ENCODE measurements at regions not wholly inside any gene's neighbourhood (a gene's known extent, or its start where the extent isn't known, plus 50 kb on each side); places are given as distances from the start of the nearest gene placed in this dataset.

DNA sequence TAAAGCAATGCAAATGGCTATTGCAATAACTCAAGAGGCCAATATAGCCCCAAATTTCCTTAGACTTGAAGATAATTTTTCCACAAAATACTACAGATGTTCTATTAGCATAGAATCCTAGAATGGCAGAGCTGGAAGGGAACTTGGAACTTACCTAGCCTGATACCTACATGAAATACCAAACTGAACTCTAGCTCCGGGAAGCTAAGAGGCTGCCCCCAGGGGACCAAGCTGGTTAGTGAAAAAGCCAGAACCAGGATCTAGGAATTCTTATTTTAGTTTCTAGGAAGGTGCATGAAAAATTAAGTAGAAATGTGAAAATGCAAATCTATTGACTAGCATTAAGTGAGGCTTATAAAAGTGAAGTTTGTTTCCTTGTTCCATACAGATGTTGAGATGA is 256.0 kb upstream of the CBLB start:
- ATAC-seq: no peak
- TF ChIP-seq SNAI2 (CRISPR knock-in tag; IDR thresholded peaks at IDR 0.05) (no peak), CSDC2 (CRISPR knock-in tag; IDR thresholded peaks at IDR 0.05) (no peak), TOX (CRISPR knock-in tag; IDR thresholded peaks at IDR 0.05; ENCODE audit: borderline replicate concordance) (no peak), ZFP3 (CRISPR knock-in tag; IDR thresholded peaks at IDR 0.05) (no peak), ZNF565 (CRISPR knock-in tag; conservative IDR thresholded peaks at IDR 0.05; ENCODE audit: low read depth) (no peak), TCF4 (CRISPR knock-in tag; IDR thresholded peaks at IDR 0.05; ENCODE audit: borderline replicate concordance) (no peak), ZFP30 (CRISPR knock-in tag; IDR thresholded peaks at IDR 0.05) (no peak), ISL1 (CRISPR knock-in tag; IDR thresholded peaks at IDR 0.05) (no peak), GLIS3 (CRISPR knock-in tag; IDR thresholded peaks at IDR 0.05) (no peak), RARB (CRISPR knock-in tag; IDR thresholded peaks at IDR 0.05) (no peak), ZC3H10 (CRISPR knock-in tag; IDR thresholded peaks at IDR 0.05) (no peak), ZNF70 (CRISPR knock-in tag; IDR thresholded peaks at IDR 0.05) (no peak), ZNF8 (CRISPR knock-in tag; IDR thresholded peaks at IDR 0.05) (no peak)
- TF ChIP-seq, protein P1, sequence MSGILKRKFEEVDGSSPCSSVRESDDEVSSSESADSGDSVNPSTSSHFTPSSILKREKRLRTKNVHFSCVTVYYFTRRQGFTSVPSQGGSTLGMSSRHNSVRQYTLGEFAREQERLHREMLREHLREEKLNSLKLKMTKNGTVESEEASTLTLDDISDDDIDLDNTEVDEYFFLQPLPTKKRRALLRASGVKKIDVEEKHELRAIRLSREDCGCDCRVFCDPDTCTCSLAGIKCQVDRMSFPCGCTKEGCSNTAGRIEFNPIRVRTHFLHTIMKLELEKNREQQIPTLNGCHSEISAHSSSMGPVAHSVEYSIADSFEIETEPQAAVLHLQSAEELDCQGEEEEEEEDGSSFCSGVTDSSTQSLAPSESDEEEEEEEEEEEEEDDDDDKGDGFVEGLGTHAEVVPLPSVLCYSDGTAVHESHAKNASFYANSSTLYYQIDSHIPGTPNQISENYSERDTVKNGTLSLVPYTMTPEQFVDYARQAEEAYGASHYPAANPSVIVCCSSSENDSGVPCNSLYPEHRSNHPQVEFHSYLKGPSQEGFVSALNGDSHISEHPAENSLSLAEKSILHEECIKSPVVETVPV (CRISPR knock-in tag; IDR thresholded peaks at IDR 0.05): no peak
- TF ChIP-seq, protein P2, sequence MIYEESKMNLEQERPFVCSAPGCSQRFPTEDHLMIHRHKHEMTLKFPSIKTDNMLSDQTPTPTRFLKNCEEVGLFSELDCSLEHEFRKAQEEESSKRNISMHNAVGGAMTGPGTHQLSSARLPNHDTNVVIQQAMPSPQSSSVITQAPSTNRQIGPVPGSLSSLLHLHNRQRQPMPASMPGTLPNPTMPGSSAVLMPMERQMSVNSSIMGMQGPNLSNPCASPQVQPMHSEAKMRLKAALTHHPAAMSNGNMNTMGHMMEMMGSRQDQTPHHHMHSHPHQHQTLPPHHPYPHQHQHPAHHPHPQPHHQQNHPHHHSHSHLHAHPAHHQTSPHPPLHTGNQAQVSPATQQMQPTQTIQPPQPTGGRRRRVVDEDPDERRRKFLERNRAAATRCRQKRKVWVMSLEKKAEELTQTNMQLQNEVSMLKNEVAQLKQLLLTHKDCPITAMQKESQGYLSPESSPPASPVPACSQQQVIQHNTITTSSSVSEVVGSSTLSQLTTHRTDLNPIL (CRISPR knock-in tag; IDR thresholded peaks at IDR 0.05; ENCODE audit: low read depth): no peak
- TF ChIP-seq, protein P3, sequence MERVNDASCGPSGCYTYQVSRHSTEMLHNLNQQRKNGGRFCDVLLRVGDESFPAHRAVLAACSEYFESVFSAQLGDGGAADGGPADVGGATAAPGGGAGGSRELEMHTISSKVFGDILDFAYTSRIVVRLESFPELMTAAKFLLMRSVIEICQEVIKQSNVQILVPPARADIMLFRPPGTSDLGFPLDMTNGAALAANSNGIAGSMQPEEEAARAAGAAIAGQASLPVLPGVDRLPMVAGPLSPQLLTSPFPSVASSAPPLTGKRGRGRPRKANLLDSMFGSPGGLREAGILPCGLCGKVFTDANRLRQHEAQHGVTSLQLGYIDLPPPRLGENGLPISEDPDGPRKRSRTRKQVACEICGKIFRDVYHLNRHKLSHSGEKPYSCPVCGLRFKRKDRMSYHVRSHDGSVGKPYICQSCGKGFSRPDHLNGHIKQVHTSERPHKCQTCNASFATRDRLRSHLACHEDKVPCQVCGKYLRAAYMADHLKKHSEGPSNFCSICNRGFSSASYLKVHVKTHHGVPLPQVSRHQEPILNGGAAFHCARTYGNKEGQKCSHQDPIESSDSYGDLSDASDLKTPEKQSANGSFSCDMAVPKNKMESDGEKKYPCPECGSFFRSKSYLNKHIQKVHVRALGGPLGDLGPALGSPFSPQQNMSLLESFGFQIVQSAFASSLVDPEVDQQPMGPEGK (CRISPR knock-in tag; IDR thresholded peaks at IDR 0.05; ENCODE audit: borderline replicate concordance): no peak
- TF ChIP-seq, protein P4, sequence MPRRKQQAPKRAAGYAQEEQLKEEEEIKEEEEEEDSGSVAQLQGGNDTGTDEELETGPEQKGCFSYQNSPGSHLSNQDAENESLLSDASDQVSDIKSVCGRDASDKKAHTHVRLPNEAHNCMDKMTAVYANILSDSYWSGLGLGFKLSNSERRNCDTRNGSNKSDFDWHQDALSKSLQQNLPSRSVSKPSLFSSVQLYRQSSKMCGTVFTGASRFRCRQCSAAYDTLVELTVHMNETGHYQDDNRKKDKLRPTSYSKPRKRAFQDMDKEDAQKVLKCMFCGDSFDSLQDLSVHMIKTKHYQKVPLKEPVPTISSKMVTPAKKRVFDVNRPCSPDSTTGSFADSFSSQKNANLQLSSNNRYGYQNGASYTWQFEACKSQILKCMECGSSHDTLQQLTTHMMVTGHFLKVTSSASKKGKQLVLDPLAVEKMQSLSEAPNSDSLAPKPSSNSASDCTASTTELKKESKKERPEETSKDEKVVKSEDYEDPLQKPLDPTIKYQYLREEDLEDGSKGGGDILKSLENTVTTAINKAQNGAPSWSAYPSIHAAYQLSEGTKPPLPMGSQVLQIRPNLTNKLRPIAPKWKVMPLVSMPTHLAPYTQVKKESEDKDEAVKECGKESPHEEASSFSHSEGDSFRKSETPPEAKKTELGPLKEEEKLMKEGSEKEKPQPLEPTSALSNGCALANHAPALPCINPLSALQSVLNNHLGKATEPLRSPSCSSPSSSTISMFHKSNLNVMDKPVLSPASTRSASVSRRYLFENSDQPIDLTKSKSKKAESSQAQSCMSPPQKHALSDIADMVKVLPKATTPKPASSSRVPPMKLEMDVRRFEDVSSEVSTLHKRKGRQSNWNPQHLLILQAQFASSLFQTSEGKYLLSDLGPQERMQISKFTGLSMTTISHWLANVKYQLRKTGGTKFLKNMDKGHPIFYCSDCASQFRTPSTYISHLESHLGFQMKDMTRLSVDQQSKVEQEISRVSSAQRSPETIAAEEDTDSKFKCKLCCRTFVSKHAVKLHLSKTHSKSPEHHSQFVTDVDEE (CRISPR knock-in tag; IDR thresholded peaks at IDR 0.05): no peak

DNA sequence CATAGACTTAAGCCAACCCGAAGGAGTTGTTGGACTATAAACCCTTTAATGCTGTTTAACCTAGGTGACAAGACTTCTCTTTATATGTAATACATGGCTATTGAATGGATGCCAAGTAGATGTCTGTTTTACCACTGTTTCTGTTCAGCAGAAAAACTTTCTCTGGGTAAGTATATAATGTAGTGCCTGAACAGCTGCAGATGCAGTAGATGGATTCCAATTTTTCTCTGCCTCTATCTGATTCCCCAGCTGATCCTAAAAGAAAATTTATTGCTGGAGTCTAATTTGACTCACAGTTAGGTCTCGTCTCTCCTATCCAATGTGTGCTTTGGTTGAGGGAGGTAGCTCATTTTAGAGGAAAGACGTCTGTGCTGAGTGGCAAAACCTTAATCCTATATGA is 256.5 kb upstream of the CBLB start:
- ATAC-seq: peak; percentile 30; the same call in 2 of the 3 replicates
- TF ChIP-seq ZNF565 (CRISPR knock-in tag; conservative IDR thresholded peaks at IDR 0.05; ENCODE audit: low read depth) (no peak), RARB (CRISPR knock-in tag; IDR thresholded peaks at IDR 0.05) (no peak), TOX (CRISPR knock-in tag; IDR thresholded peaks at IDR 0.05; ENCODE audit: borderline replicate concordance) (no peak), ZNF70 (CRISPR knock-in tag; IDR thresholded peaks at IDR 0.05) (no peak), ESRRG (CRISPR knock-in tag; IDR thresholded peaks at IDR 0.05) (no peak), ZFP3 (CRISPR knock-in tag; IDR thresholded peaks at IDR 0.05) (no peak), ZNF8 (CRISPR knock-in tag; IDR thresholded peaks at IDR 0.05) (no peak), ZFP30 (CRISPR knock-in tag; IDR thresholded peaks at IDR 0.05) (no peak), ARNTL (CRISPR knock-in tag; IDR thresholded peaks at IDR 0.05; ENCODE audit: borderline replicate concordance, low read depth) (no peak), BACH2 (CRISPR knock-in tag; IDR thresholded peaks at IDR 0.05; ENCODE audit: borderline replicate concordance) (no peak)

DNA sequence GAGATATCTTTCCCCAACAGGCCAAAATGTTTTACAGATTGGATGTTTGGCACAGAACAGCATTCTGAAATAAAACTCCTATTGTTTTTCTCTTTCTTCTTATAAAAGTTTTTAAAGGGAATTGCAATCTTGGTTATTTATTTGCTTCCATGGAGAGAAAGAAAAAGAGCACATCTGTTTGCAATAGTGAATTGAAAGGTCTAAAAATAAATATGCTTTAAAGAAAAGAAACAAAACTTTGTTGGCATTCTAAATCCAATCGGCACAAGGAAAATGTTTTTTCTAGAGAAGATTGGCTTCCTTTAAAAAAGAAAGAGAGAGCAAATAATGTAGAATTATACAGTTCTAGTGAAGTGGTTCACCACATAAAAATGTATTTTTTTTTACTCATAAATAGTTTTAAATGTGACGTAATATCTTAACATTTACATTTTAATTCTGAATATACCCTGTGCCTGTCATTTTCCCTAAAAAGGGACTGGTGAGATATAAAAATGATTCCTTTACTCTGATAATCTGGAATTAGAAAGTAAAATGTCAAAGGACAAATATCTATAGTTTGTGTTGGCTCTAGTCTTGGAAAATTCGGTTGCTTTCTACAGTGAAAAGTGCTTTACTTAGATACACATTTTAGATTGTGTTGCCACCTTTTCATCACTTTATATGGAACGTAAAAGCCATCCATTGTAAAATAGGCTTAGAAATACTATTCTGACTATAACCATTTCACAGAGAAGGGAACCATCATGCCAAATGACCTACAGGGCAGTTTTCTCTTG is 257.4 kb upstream of the CBLB start:
- ATAC-seq: peak; percentile 50; the same call in 2 of the 3 replicates
- no peak for TF ChIP-seq ZC3H10 (CRISPR knock-in tag; IDR thresholded peaks at IDR 0.05)
- TF ChIP-seq, protein P1 (CRISPR knock-in tag; IDR thresholded peaks at IDR 0.05): no peak
- TF ChIP-seq, protein P2 (CRISPR knock-in tag; IDR thresholded peaks at IDR 0.05; ENCODE audit: low read depth): no peak

All from SK-N-SH treated with all-trans-retinoic acid at 6 μM for 48 hours (cell line).